Smooth muscle cell (in vitro differentiated cells): ENCODE measurements at regions not wholly inside any gene's neighbourhood (a gene's known extent, or its start where the extent isn't known, plus 50 kb on each side); places are given as distances from the start of the nearest gene placed in this dataset.
"Not testable (repeated sequence)": the region's sequence is repeated elsewhere in the genome, so short reads cannot be mapped to it uniquely, and the experiment has no call there.

Source experiments
- DNase-seq: peaks from one replicate; lab custom pipeline; 2025; ENCODE audit not compliant: unreplicated experiment; lab: John Stamatoyannopoulos, UW
- H2AFZ ChIP-seq: fragments of 200-600 bp; sonication (generic); 2 replicates; pipeline ENCODE4 v1.6.0; 2016; ENCODE audit warnings: antibody characterized with exemption, low read depth, mild to moderate bottlenecking
- H3F3A ChIP-seq: fragments of 200-600 bp; sonication (generic); 2 replicates; pipeline ENCODE4 v1.6.0; 2017; ENCODE audit warnings: antibody characterized with exemption, low read depth
- H3K27ac ChIP-seq: fragments of 200-600 bp; sonication (generic); 2 replicates; pipeline ENCODE4 v1.5.1; 2016; ENCODE audit warnings: low read depth, mild to moderate bottlenecking
- H3K27me3 ChIP-seq: fragments of 200-600 bp; sonication (generic); 2 replicates; pipeline ENCODE4 v1.6.1; 2016; ENCODE audit warnings: low read depth, mild to moderate bottlenecking
- H3K36me3 ChIP-seq: fragments of 200-600 bp; sonication (generic); 2 replicates; pipeline ENCODE4 v1.5.1; 2016; ENCODE audit warnings: low read depth
- H3K4me1 ChIP-seq: fragments of 200-600 bp; sonication (generic); 2 replicates; pipeline ENCODE4 v1.5.1; 2016; ENCODE audit warnings: low read depth
- H3K4me2 ChIP-seq: fragments of 200-600 bp; sonication (generic); 2 replicates; pipeline ENCODE4 v1.6.0; 2016; ENCODE audit warnings: mild to moderate bottlenecking
- H3K4me3 ChIP-seq: fragments of 200-600 bp; sonication (generic); 2 replicates; pipeline ENCODE4 v1.5.1; 2016; ENCODE audit warnings: mild to moderate bottlenecking
- H3K79me2 ChIP-seq: fragments of 200-600 bp; sonication (generic); 2 replicates; pipeline ENCODE4 v1.6.0; 2016; ENCODE audit warnings: low read depth, mild to moderate bottlenecking
- H3K9ac ChIP-seq: fragments of 200-600 bp; sonication (generic); 2 replicates; pipeline ENCODE4 v1.6.0; 2016; ENCODE audit warnings: low read depth
- H3K9me3 ChIP-seq: fragments of 200-600 bp; sonication (generic); replicated peaks from 2 replicates; pipeline ENCODE4 v1.5.1; 2016; ENCODE audit warnings: low read depth
- H4K20me1 ChIP-seq: fragments of 200-600 bp; sonication (generic); 2 replicates; pipeline ENCODE4 v1.6.0; 2016; ENCODE audit warnings: low read depth
- CTCF ChIP-seq: fragments of 200-600 bp; sonication (generic); IDR thresholded peaks from 2 replicates; pipeline ENCODE4 v1.5.1; 2017; ENCODE audit warnings: borderline replicate concordance, mild to moderate bottlenecking, antibody characterized with exemption; ENCODE audit not compliant: insufficient read depth, poor library complexity, severe bottlenecking
- WGBS: methylation state at CpG from one replicate; pipeline ENCODE4 v1.1.7; 2016; ENCODE audit warnings: low lambda C conversion rate; 5-methylcytosine and 5-hydroxymethylcytosine counted together

- H3K27ac ChIP-seq = peak overlapping the region; percentile 38
- H3K4me2 ChIP-seq = peak overlapping the region; percentile 97
- no peaks in the 10 kb centered on the region for H3K9me3 ChIP-seq
- H4K20me1 ChIP-seq = no peaks in the 10 kb centered on the region
- H2AFZ ChIP-seq = peak overlapping the region; percentile 97
- H3F3A ChIP-seq = peaks cover 3% of the 10 kb centered on the region
- peak overlapping the region; percentile 63 for H3K4me3 ChIP-seq
- no peaks in the 10 kb centered on the region for H3K79me2 ChIP-seq
- WGBS = 21% methylated on average over 3 of the region's 3 CpGs
- no peaks in the 10 kb centered on the region for H3K36me3 ChIP-seq
- peaks cover 11% of the 10 kb centered on the region for H3K4me1 ChIP-seq
- H3K27me3 ChIP-seq = no peaks in the 10 kb centered on the region
- peak overlapping the region; percentile 37 for H3K9ac ChIP-seq
- no peak for TF ChIP-seq CTCF
- DNase-seq = no peak
Measured at GRCh38 chr6:26235302-26235670, 129.7 kb upstream of the BTN3A2 start.

GRCh38 chr6:26239415-26239814 is 125.6 kb upstream of the BTN3A2 start:
- not testable (repeated sequence) for H3K4me3 ChIP-seq, H2AFZ ChIP-seq, H3K79me2 ChIP-seq, H4K20me1 ChIP-seq, H3K27ac ChIP-seq, H3K36me3 ChIP-seq, H3K27me3 ChIP-seq, H3K9me3 ChIP-seq, DNase-seq, H3F3A ChIP-seq, H3K9ac ChIP-seq, H3K4me2 ChIP-seq
- H3K4me1 ChIP-seq = peaks cover 10% of the 10 kb centered on the region
- 97% methylated on average over 18 of the region's 18 CpGs for WGBS

GRCh38 chr6:26240157-26241032 is 124.6 kb upstream of the BTN3A2 start:
- Histone ChIP-seq H3K27ac (peak overlapping the region; percentile 91), H3K36me3 (no peaks in the 10 kb centered on the region), H4K20me1 (no peaks in the 10 kb centered on the region), H3K4me2 (peak overlapping the region; percentile 77), H3F3A (no peaks in the 10 kb centered on the region), H2AFZ (peak overlapping the region; percentile 89), H3K9me3 (no peaks in the 10 kb centered on the region), H3K4me1 (peaks cover 6% of the 10 kb centered on the region), H3K27me3 (no peaks in the 10 kb centered on the region), H3K9ac (peak overlapping the region; percentile 81), H3K79me2 (no peaks in the 10 kb centered on the region), H3K4me3 (peak overlapping the region; percentile 54)
- WGBS = 43% methylated on average over 49 of the region's 49 CpGs
- TF ChIP-seq CTCF = no peak
- DNase-seq = no peak

- Histone ChIP-seq H3K27ac (peak overlapping the region; percentile 91), H3K4me3 (peak overlapping the region; percentile 54), H3F3A (no peaks in the 10 kb centered on the region), H3K36me3 (no peaks in the 10 kb centered on the region), H2AFZ (peak overlapping the region; percentile 89), H3K27me3 (no peaks in the 10 kb centered on the region), H3K9me3 (no peaks in the 10 kb centered on the region), H4K20me1 (no peaks in the 10 kb centered on the region), H3K4me1 (peaks cover 3% of the 10 kb centered on the region), H3K4me2 (peak overlapping the region; percentile 77), H3K9ac (peak overlapping the region; percentile 81), H3K79me2 (no peaks in the 10 kb centered on the region)
- WGBS = 64% methylated on average over 38 of the region's 38 CpGs
- no peak for TF ChIP-seq CTCF
- no peak for DNase-seq
Measured at GRCh38 chr6:26241033-26241895, 123.7 kb upstream of the BTN3A2 start.
